ENCODE measurements at regions not wholly inside any gene's neighbourhood (a gene's known extent, or its start where the extent isn't known, plus 50 kb on each side); places are given as distances from the start of the nearest gene placed in this dataset.
A peak's percentile ranks its signal among the peaks of the same experiment; 100 is the strongest.

- no peak for DNase-seq
Observed at GRCh38 chr3:103342205-103342731, 907.5 kb downstream of the ZPLD1 start.

GRCh38 chr3:103349760-103350159, 914.9 kb downstream of the ZPLD1 start:
- DNase-seq = no peak

GRCh38 chr3:103365467-103365866, 930.7 kb downstream of the ZPLD1 start:
- no peak for DNase-seq

GRCh38 chr3:103367481-103367880, 932.7 kb downstream of the ZPLD1 start:
- no peak for DNase-seq

- no peak for DNase-seq
Observed at GRCh38 chr3:103371411-103371810, 936.6 kb downstream of the ZPLD1 start.

- DNase-seq = no peak
Observed at GRCh38 chr3:103372031-103372430, 937.2 kb downstream of the ZPLD1 start.

GRCh38 chr3:103380391-103380790, 945.6 kb downstream of the ZPLD1 start:
- DNase-seq = no peak

- DNase-seq = no peak
Observed at GRCh38 chr3:103381296-103382079, 946.7 kb downstream of the ZPLD1 start.

GRCh38 chr3:103385961-103386656, 951.3 kb downstream of the ZPLD1 start:
- DNase-seq = no peak

- no peak for DNase-seq
Observed at GRCh38 chr3:103388214-103388613, 953.4 kb downstream of the ZPLD1 start.

GRCh38 chr3:103389356-103389755, 954.5 kb downstream of the ZPLD1 start:
- no peak for DNase-seq

GRCh38 chr3:103393395-103394186, 958.8 kb downstream of the ZPLD1 start:
- no peak for DNase-seq

- peak in 1 of 56 donors; percentile 0 for DNase-seq
Observed at GRCh38 chr3:103403191-103403590, 968.4 kb downstream of the ZPLD1 start.

- DNase-seq = no peak
Observed at GRCh38 chr3:103406320-103406850, 971.6 kb downstream of the ZPLD1 start.

- no peak for DNase-seq
Observed at GRCh38 chr3:103410231-103410630, 975.4 kb downstream of the ZPLD1 start.

GRCh38 chr3:103421460-103421859, 986.6 kb downstream of the ZPLD1 start:
- no peak for DNase-seq

- DNase-seq = no peak
Observed at GRCh38 chr3:103437883-103438282, 1003.1 kb downstream of the ZPLD1 start.

GRCh38 chr3:103440539-103441203, 1005.9 kb downstream of the ZPLD1 start:
- DNase-seq = no peak

- DNase-seq = no peak
Observed at GRCh38 chr3:103446953-103447629, 1012.3 kb downstream of the ZPLD1 start.

GRCh38 chr3:103453152-103453551, 1018.3 kb downstream of the ZPLD1 start:
- DNase-seq = no peak

All from amygdala (tissue), 56 donors.